Caco-2 (cell line): ENCODE measurements at regions not wholly inside any gene's neighbourhood (a gene's known extent, or its start where the extent isn't known, plus 50 kb on each side); places are given as distances from the start of the nearest gene placed in this dataset.

Experiments
- BruUV-seq: library from RNA; stranded (reverse); fragments of 400-500 nt; replicated peaks from 2 replicates; lab custom pipeline; 2021; lab: Mats Ljungman, UMichigan
- CTCF ChIA-PET: fragments of 300-600 bp; sonication (Branson Sonifier 250); formaldehyde crosslinking; loops from one replicate; lab custom pipeline; 2022; ENCODE audit warnings: antibody characterized with exemption; lab: Charles Lee
- POLR2A ChIA-PET: fragments of 300-600 bp; sonication (Branson Sonifier 250); formaldehyde crosslinking; loops from one replicate; lab custom pipeline; 2022; ENCODE audit warnings: antibody characterized with exemption; lab: Charles Lee
- DNase-seq, 2 experiments: peaks; one replicate each; pipeline versions ENCODE4 v3.0.0 to v3.0.0-alpha.2; 2020 to 2022
- H3K27me3 ChIP-seq: replicated peaks from 2 replicates; pipeline ENCODE4 v1.6.0; 2011; ENCODE audit warnings: low read length; ENCODE audit not compliant: control insufficient read depth, insufficient read depth
- H3K36me3 ChIP-seq: 2 replicates; pipeline ENCODE4 v1.5.1; 2011; ENCODE audit warnings: low read length; ENCODE audit not compliant: control insufficient read depth, insufficient read depth
- H3K4me1 ChIP-seq: fragments of 250-450 bp; sonication (Bioruptor Pico); 2 replicates; pipeline ENCODE4 v1.5.1; 2020; ENCODE audit warnings: mild to moderate bottlenecking
- H3K4me3 ChIP-seq: 2 replicates; pipeline ENCODE4 v1.5.1; 2011; ENCODE audit warnings: low read depth, mild to moderate bottlenecking, control low read depth, low read length
- H3K9me3 ChIP-seq: fragments of 250-450 bp; sonication (Bioruptor Pico); 2 replicates; pipeline ENCODE4 v1.5.1; 2020; ENCODE audit warnings: mild to moderate bottlenecking, moderate library complexity
- H3K27ac Mint-ChIP-seq: one replicate; pipeline ENCODE4 v1.8.0; 2022; ENCODE audit warnings: mixed read lengths; ENCODE audit not compliant: unreplicated experiment
- H3K27me3 Mint-ChIP-seq: one replicate; pipeline ENCODE4 v1.8.0; 2022; ENCODE audit warnings: mixed read lengths; ENCODE audit not compliant: insufficient read depth, unreplicated experiment
- H3K36me3 Mint-ChIP-seq: one replicate; pipeline ENCODE4 v1.8.0; 2022; ENCODE audit warnings: mild to moderate bottlenecking, mixed read lengths; ENCODE audit not compliant: insufficient read depth, unreplicated experiment
- H3K4me1 Mint-ChIP-seq: one replicate; pipeline ENCODE4 v1.8.0; 2022; ENCODE audit warnings: low read depth, mixed read lengths; ENCODE audit not compliant: unreplicated experiment
- H3K4me3 Mint-ChIP-seq: one replicate; pipeline ENCODE4 v1.8.0; 2022; ENCODE audit warnings: mild to moderate bottlenecking, moderate library complexity, mixed read lengths; ENCODE audit not compliant: unreplicated experiment
- H3K9me3 Mint-ChIP-seq: one replicate; pipeline ENCODE4 v1.8.0; 2022; ENCODE audit warnings: mixed read lengths; ENCODE audit not compliant: unreplicated experiment
- CTCF ChIP-seq, 2 experiments: fragments of 200-600 bp in 1 of 2; IDR thresholded peaks; 1 replicate in 1 of 2; 2 replicates in 1 of 2; pipeline versions ENCODE4 v1.5.1 to v1.8.0; 2011 to 2022; ENCODE audit warnings: antibody characterized with exemption in 1 of 2, control low read depth in 1 of 2, inconsistent platforms in 1 of 2, low read depth in 1 of 2, low read length in 1 of 2, mild to moderate bottlenecking in 1 of 2, moderate library complexity in 1 of 2; ENCODE audit not compliant: insufficient read depth in 1 of 2, severe bottlenecking in 1 of 2, unreplicated experiment in 1 of 2
- intact Hi-C: fragments of 100-400 bp; cut with micrococcal nuclease; formaldehyde crosslinking; loops from one replicate; pipeline ENCODE4 v1.10.0; 2022; ENCODE audit not compliant: unreplicated experiment

GRCh38 chr12:118549510-118549980 lies 173.2 kb downstream of the SUDS3 start:
- Mint-ChIP-seq H3K4me3 (no peak overlapping the region), H3K9me3 (peaks cover 10% of the 10 kb centered on the region), H3K36me3 (peaks cover 2% of the 10 kb centered on the region), H3K4me1 (no peaks in the 10 kb centered on the region), H3K27me3 (peaks cover 9% of the 10 kb centered on the region), H3K27ac (no peak overlapping the region)
- H3K4me3 ChIP-seq: no peak overlapping the region
- intact Hi-C loops: no loop called here
- POLR2A ChIA-PET: no interaction called here
- no TSS peak for BruUV-seq
- H3K36me3 ChIP-seq: no peaks in the 10 kb centered on the region
- H3K4me1 ChIP-seq: no peaks in the 10 kb centered on the region
- H3K9me3 ChIP-seq: no peaks in the 10 kb centered on the region; the same call in 1 of the 2 replicates
- TF ChIP-seq CTCF (IDR thresholded peaks at IDR 0.05; ENCODE audit: insufficient read depth in 1 of 2, low read depth in 1 of 2, low read length in 1 of 2, severe bottlenecking in 1 of 2, unreplicated experiment in 1 of 2): no peak
- CTCF ChIA-PET: no interaction called here
- DNase-seq: no peak
- H3K27me3 ChIP-seq: no peaks in the 10 kb centered on the region

GRCh38 chr12:118553856-118554504 lies 177.6 kb downstream of the SUDS3 start:
- intact Hi-C loops: no loop called here
- no peak for TF ChIP-seq CTCF (IDR thresholded peaks at IDR 0.05; ENCODE audit: insufficient read depth in 1 of 2, low read depth in 1 of 2, low read length in 1 of 2, severe bottlenecking in 1 of 2, unreplicated experiment in 1 of 2)
- CTCF ChIA-PET: no interaction called here
- no peaks in the 10 kb centered on the region for H3K36me3 ChIP-seq
- H3K4me3 ChIP-seq: no peak overlapping the region
- POLR2A ChIA-PET: no interaction called here
- Mint-ChIP-seq H3K27ac (no peak overlapping the region), H3K4me3 (no peak overlapping the region), H3K27me3 (peaks cover 12% of the 10 kb centered on the region), H3K36me3 (no peaks in the 10 kb centered on the region), H3K9me3 (peaks cover 10% of the 10 kb centered on the region), H3K4me1 (no peaks in the 10 kb centered on the region)
- no peaks in the 10 kb centered on the region for H3K4me1 ChIP-seq
- H3K9me3 ChIP-seq: no peaks in the 10 kb centered on the region
- H3K27me3 ChIP-seq: no peaks in the 10 kb centered on the region
- BruUV-seq: no TSS peak
- no peak for DNase-seq

- Histone ChIP-seq H3K36me3 (no peaks in the 10 kb centered on the region), H3K4me3 (no peak overlapping the region), H3K9me3 (no peaks in the 10 kb centered on the region), H3K4me1 (no peaks in the 10 kb centered on the region), H3K27me3 (no peaks in the 10 kb centered on the region)
- Mint-ChIP-seq H3K4me1 (no peaks in the 10 kb centered on the region), H3K27ac (no peak overlapping the region), H3K27me3 (peaks cover 13% of the 10 kb centered on the region), H3K36me3 (no peaks in the 10 kb centered on the region), H3K4me3 (no peak overlapping the region), H3K9me3 (no peaks in the 10 kb centered on the region)
- TF ChIP-seq CTCF (IDR thresholded peaks at IDR 0.05; ENCODE audit: insufficient read depth in 1 of 2, low read depth in 1 of 2, low read length in 1 of 2, severe bottlenecking in 1 of 2, unreplicated experiment in 1 of 2): no peak
- no TSS peak for BruUV-seq
- CTCF ChIA-PET: no interaction called here
- POLR2A ChIA-PET: no interaction called here
- DNase-seq: no peak
- intact Hi-C loops: no loop called here
Measured at GRCh38 chr12:118558941-118559340, 182.6 kb downstream of the SUDS3 start.
